HG03354 (cell line): ENCODE measurements at regions not wholly inside any gene's neighbourhood (a gene's known extent, or its start where the extent isn't known, plus 50 kb on each side); places are given as distances from the start of the nearest gene placed in this dataset.

Experiments used
- ATAC-seq: cut with Tn5 transposase; IDR thresholded peaks from one replicate; pipeline ENCODE4 v1.9.1; 2021; ENCODE audit warnings: mild to moderate bottlenecking; ENCODE audit not compliant: unreplicated experiment, poor library complexity, severe bottlenecking

DNA sequence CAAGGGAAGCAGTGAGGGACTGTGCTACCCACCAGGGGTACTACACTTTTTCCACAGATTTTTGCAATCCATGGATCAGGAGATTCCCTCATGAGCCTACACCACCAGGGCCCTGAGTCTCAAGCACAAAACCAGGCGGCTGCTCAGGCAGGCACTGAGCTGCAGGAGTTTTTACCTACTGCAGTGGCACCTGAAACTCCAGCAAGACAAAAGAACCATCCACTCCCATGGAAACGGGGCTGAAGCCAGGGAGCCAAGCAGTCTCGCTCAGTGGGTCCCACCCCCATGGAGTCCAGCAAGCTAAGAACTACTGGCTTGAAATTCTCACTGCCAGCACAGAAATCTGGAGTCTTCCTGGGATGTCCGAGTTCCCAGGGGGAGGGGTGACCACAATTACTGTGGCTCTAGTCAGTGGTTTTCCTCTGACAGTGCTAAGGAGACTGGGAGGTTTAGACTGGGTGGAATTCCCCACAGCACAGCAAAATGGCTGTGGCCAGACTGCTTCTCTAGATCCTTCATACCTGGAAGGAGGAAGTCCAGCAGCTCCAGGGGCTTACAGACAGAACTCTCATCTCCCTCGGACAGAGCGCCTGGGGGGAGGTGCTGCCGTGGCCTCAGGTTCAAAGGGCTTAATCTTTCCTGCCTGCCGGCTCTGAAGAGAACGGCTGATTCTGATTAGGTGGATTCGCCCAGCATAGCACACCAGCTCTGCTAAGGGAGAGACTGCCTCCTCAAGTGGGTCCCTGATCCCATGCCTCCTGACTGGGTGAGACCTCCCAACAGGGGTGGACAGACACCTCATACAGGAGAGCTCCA is 437.8 kb downstream of the LTN1 start:
- ATAC-seq = no peak

DNA sequence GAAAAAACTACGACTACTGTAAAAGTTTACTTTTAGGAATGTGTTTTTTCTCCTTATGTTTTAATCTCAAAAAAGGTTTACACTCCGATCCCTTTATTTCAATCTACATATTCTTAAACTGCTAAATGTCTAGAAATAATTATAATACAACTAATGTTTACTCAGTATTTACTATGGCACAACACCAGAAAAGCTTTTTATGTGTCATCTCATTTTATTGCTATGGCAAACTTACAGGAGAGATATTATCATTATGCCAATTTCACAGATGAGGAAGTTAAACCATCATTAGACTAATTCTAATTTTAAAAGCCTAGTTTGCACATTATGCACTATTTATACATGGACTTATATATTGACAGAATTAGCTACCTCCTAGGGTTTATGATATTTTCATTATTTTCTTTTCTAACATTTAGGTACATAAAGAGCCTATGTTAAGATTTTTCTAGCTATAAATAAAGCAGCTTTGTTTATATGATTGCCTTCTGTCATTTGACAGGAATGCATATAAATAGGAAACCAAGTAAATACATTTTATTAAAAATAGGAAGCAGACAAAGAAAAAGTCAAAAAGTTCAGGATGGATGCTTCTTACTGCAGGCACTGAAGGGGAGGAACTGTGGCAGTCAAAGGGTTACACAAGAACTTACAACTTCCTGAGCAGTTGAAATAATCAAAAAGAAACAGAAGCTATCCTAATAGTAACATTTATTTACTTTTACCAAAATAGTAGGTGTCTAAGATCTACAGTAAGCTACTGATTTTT is 442.4 kb downstream of the LTN1 start:
- ATAC-seq = no peak

DNA sequence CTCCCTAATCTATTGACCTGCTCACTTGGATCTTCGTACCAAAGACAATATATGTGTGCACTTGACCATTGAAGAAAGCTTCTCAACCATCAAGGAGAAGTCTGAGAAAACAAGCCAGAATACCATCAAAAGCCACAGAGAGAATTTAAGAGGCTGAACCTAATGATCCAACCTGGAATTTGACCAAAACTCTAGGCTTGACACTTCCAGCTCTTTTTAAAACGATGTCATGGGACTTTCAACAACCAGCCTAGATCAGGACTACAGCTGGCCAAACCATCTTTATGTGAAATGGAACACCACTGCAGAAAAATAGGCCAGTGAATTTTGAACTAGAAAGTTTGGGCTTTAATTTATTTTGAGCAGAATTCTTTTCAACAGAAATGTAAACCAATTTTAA is 444.4 kb downstream of the LTN1 start:
- no peak for ATAC-seq

DNA sequence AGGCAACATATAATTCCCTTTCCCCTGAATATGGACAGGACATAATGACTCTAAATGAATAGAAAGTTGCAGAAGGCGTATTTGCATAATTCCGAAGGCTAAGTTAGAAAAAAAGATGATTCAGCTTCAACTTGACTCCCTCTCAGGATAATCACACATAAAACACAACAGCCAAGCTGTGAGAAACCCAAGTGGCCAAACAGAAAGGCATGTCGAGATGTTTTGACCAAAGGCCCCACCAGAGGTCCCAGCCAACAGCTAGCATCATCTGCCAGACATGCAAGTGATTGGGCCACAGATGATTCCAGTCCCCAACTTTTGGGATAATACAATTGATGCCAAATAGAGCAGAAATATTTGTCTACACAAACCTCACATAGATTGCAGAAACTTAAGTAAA is 444.9 kb downstream of the LTN1 start:
- no peak for ATAC-seq

DNA sequence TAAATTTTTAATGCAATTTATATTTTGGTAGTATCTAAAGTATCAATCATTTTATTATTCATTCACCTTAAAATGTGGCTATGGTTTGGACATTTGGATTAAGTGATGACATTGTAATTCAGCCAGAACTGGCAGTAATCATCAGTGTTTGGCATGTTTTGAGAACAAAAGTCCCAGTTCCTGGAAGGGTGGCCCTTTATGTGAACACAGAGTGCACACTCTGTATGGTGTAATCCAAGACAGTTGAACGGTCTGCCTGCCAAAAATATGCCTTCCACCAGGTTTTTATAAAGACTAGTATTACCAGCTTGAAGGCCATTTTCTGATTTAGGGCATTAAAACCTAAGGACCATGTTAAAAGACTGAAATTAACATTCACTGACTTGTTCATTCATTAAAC is 448.7 kb downstream of the LTN1 start:
- no peak for ATAC-seq

DNA sequence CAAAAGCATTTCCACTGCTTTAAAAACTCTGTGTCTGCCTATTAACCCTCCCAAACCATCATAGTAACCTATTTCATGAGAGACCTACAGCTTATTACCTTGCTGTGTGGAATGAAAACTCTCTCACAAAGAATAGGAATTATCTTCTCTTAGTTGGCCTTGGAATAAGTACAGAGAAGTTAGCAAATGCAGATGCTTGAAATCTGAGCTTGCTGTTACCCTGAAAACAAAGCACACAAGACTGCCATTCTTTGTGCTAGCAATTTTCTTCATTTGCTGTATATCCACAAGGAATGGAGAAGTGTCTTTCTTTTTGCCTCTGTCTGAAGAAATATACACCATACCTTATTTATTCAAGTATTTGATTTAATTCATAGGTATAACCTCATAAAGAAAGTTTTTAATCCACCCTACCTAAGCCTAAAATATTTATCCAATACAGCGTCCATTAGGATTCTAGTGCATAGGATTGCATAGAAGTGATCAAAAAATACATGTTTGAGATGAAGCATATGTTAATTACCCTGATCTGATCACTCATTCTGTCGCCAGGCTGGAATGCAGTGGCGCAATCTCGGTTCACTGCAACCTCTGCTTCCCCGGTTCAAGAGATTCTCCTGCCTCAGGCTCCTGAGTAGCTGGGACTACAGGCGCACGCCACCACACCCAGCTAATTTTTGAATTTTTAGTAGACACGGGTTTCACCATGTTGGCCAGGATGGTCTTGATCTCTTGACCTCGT is 451.1 kb downstream of the LTN1 start:
- ATAC-seq = no peak

DNA sequence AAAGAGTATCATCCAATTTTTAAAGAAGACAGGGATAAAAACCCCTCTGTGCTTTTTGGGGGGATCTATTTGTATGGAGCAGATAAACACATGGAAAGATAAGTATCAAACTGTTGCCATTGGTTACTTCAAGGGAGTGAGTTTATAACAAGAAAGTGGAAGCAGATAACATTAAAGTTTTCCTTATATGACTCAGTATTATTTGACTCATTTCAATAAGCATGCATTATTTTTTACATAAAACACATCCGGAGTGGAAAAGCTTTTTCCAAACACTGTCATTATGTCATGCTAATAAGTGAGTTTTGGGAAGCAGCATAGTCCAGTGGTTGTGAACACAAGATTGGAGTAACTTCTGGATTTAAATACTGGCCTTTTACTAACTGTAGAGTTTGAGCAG is 452.2 kb downstream of the LTN1 start:
- no peak for ATAC-seq

DNA sequence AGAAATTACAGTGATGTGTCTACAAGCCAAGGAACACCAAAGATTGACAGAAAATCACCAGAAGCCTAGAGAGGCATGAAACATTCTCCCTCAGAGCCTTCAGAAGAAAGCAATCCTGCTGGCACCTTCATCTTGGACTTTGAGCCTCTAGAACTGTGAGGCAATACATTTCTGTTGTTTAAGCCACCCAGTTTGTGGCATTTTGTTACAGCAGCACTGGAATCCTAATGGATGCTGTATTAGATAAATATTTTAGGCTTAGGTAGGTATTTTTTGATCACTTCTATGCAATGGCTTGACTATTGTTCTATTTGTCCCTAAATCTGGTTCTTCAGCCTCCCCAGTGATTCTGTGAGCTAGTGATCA is 453.1 kb downstream of the LTN1 start:
- no peak for ATAC-seq

DNA sequence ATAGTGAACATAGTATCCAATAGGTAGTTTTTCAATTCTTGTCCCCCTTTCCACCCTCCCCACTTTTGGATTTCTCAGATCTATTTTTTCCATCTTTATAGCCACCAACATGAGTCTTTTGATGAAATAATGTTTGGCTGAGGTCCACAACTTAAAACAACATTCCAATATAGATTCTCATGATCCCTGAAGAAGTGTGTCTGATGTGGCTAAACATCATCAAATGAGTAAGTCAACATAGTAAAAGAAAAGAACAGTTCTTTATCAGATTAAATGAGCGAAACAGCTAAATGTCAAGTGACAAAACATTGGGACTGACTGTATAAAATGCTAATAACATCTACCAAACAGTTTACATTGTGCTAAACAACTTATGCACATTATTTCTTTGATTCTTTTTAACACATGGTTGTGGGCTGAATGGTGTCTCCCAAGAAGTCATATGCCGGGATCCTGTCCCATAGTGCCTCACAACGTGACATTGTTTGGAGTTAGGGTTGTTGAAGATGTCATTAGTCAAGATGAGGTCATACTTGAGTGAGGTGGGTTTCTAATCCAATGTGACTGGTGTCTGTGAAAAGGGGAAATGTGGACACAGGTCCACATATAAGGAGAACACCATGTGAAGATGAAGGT is 453.6 kb downstream of the LTN1 start:
- ATAC-seq = no peak

DNA sequence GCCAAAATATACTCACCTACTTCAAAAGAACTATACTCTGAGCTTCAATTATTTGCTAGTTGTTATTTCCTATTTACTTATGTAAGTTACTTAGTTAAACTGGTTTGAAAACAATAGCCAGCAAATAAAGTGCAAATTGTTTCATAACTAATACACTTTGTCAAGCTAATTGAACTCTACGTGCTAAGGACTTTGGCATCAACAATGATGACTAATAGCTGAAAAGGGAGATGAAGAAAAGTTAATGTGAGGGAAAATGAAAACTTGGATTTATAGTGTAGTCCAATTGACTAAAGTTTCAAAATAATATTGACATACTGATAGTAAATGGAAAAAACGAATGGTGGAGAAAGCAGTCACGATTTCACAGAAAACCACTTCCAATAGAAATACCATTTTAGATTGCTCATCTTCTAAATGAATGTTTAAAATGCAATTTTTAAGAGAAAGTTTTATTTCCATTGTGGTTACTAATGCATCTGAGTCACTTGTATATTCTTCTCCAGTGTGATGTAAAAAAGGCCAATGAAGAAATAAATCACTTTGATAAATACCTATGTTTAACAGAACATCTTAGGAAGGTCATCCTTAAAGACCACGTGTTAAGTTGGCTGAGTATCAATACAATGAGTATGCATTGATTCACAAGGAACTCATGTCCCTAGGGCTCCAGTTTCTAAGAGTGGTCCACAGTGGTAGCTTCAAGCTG is 455.2 kb downstream of the LTN1 start:
- no peak for ATAC-seq

DNA sequence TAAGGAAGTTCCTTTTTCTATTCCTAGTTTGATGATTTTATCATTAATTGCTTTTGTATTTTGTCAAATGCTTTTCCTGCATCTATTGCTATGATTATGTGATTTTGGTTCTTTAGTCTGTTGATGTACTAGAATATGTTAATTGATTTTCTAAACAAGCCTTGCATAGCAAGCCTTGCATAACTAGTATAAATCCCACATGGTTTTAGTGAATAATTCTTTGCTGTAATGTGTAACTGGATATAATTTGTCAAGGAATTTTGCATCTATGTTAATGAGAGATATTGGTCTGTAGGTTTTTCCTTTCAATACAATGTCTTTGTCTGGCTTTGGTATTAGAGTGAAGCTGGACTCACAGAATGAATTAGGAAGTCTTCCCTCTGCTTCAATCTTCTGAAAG is 460.2 kb downstream of the LTN1 start:
- no peak for ATAC-seq

DNA sequence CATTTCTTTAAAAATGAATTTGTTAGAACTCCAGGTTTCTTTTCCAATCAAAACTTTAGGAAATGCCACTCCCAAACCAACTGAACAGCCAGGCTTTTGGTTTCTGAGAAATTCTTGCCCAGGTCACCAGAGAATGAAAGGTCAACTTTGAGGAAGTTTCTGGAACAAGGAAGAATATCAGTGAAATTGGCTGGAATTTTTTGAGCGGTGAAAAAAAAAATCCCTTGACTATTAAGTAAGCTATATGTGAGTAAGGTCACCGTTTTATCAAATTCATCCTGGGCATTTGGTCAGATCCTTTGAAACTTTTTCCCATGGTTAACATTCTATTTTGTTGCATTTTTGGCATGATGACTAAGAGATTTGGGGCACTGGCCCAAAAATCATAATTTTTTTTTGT is 469.3 kb downstream of the LTN1 start:
- no peak for ATAC-seq

DNA sequence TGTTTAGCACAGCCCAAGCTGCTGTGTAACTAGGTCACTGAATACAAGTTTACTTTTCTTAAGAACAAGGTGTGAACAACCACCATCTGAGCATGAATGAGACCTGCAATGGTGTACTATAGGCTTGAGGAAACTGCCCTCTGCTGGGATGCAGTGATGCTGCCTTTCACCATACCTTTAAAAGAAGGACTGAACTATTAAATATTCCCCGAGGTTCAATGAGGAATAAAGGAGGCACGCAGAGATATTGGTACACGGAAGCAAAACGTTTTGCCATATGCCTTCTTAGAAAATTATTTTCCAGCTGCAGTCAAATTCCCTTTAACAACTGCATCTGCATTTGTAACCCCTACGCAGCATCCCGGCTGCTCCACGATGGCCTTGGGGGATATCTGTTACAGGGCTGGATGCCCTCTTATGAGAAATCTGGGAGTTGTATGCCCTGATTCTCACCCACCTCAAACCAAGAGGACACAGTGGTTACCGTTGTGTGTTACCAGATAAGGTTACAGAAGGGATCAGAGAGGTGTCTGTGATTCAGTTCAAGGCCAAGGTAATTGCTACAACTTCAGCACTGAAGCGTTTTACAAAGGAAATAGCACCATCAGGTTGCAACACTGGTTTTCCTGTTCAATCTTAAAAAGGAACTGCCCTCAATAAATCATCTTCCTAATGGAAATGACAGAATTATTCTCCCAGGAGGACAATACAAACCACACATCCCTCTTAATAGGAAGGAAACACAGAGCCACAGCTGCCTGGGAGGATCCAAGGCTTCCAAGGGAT is 470.5 kb downstream of the LTN1 start:
- no peak for ATAC-seq

DNA sequence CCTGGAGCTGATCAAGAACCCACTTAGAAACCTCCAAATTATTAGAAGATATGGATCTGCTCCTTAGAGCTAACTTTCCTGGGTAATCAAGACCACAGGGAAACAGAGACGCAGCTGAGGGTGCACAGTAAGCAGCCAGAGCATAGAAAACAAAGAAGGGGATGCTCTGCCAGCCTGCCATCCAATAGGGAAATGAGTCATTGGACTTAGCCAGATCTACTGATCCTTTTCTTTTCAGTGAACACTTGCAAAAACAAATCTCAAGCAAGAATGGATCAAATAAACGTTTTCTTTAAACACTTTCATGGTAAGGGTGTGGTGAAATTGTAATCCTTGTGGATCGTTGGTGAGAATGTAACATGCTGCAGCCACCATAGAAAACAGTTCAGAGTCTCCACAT is 474.0 kb downstream of the LTN1 start:
- ATAC-seq = no peak

DNA sequence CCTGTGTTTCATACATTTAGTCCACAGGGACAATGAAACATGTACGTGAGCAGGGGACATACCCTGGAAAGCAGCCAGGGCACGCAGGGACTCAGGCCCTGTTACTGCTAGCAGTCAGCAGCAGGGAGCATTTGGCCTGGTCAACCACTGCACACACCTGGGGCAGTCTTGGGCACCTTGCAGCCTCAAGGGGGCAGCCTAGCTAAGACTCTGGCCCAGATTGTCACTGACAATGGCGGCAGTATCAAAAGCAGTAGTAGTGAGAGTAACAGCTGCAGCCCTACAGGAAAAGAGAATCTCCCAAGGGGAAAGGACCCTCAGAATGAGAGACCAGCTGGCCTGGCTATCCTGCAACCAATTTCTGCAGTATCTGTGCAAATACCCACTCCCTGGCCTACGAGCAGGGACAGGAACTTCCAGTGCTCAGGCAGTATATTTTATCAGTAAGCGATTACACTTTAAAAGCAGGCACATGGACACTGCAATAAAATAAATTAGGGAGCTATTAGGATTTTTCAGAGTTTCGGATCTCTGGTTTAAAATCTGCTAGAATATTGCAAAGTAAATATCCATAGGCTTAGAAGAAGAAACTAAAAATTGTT is 475.6 kb downstream of the LTN1 start:
- peak; percentile 99 for ATAC-seq

DNA sequence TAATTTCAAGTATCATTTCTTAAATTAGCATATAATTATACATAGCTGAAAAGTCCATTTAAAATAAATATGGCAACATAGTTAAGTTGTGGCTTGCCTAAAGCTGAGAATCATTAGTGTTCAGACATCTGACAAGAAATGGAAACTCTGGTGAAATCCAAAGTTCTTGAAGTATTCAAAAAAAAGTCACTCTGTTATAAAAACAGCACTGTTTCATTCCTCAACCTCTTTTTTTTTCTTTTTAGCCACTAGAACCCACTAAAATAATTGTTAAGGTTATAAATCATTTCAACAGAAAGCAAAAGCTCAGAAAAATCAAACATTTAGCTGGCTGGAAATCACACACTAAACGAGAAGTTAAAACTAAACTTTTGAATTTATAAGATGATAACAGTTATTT is 476.7 kb downstream of the LTN1 start:
- no peak for ATAC-seq

DNA sequence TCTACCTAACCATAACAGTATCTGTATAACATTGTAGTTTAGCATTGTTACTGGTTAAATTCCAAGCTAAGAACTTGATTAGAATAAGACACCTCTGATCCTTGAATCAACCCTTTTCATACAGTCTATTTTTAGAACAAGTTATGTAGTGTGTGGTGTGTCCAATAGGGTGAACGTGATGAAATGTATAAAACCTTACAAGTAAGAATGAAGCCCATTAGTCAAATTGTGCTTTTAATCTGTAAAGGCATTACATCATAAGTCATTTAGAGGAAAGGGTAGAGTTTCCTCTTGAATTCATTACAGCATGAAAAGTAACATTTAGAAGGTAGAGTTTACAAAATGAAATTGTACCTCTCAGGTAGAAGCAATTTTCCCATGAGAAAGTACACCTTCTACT is 479.2 kb downstream of the LTN1 start:
- no peak for ATAC-seq

DNA sequence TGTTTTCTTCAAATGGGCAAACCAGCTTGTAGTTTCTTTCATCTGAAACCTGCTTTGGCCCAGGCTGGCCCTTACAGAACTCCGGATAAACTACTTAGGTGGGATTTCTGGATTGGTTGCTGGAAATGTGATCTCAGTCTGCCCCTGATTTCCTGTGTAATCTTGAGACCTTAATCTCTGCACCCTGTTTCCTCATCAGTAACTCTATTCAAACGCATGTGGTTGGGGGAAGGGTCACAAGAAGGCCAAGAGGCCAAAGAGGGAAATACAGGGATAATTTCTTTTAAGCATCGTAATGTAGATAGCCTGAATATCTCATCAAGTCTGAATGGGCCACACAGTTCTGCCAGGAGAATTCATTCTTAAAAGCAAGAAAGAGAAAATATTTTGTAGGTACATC is 483.6 kb downstream of the LTN1 start:
- no peak for ATAC-seq

DNA sequence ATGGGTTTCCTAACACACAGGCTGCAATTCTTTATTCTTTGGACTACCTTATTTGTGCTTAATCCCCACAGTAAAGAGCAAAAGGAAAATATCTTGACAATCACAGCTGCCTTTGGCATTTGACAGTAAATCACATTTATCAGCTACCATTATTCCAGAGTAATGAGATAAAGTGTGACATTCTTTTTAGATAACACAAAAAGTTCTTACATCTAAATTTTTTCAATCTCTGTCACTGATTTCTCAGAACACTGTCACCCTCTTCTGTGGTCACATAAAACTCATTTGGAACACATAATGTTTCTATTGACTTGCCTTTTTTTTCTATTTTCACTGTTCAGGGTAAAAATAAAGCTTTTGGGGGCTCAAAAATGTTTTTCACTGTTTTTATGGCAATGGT is 484.6 kb downstream of the LTN1 start:
- ATAC-seq = no peak
